Stimulated activated naive CD4-positive, alpha-beta T cell (primary cell): ENCODE measurements at regions not wholly inside any gene's neighbourhood (a gene's known extent, or its start where the extent isn't known, plus 50 kb on each side); places are given as distances from the start of the nearest gene placed in this dataset.
"Not testable (repeated sequence)": the region's sequence is repeated elsewhere in the genome, so short reads cannot be mapped to it uniquely, and the experiment has no call there.

Source experiments
- DNase-seq, 6 experiments: peaks; one replicate each; lab custom pipeline; 2025; lab: John Stamatoyannopoulos, UW

GRCh38 chr9:81361296-81361695, 328.1 kb downstream of the TLE1 start:
- DNase-seq: no peak

GRCh38 chr9:81351166-81351565, 338.2 kb downstream of the TLE1 start:
- DNase-seq: no peak

- no peak for DNase-seq
These were observed 345.0 kb downstream of the TLE1 start for GRCh38 chr9:81344366-81344765.

GRCh38 chr9:81335879-81336421, 353.4 kb downstream of the TLE1 start:
- DNase-seq: no peak

- no peak for DNase-seq
These were observed 367.8 kb downstream of the TLE1 start for GRCh38 chr9:81321551-81321950.

- DNase-seq: no peak
These were observed 368.4 kb downstream of the TLE1 start for GRCh38 chr9:81320909-81321482.

GRCh38 chr9:81318571-81318970, 370.8 kb downstream of the TLE1 start:
- DNase-seq: no peak

GRCh38 chr9:81317939-81318338, 371.4 kb downstream of the TLE1 start:
- DNase-seq: no peak

- DNase-seq: no peak
These were observed 372.1 kb downstream of the TLE1 start for GRCh38 chr9:81317223-81317622.

- DNase-seq: no peak
These were observed 374.9 kb downstream of the TLE1 start for GRCh38 chr9:81314490-81314889.

GRCh38 chr9:81313877-81314276, 375.5 kb downstream of the TLE1 start:
- DNase-seq: no peak

GRCh38 chr9:81312346-81312745, 377.0 kb downstream of the TLE1 start:
- DNase-seq: no peak

- no peak for DNase-seq
These were observed 380.9 kb downstream of the TLE1 start for GRCh38 chr9:81308404-81308803.

- DNase-seq: not testable (repeated sequence)
These were observed 381.6 kb downstream of the TLE1 start for GRCh38 chr9:81307791-81308190.

GRCh38 chr9:81305561-81306182, 383.7 kb downstream of the TLE1 start:
- no peak for DNase-seq

- DNase-seq: no peak
These were observed 385.7 kb downstream of the TLE1 start for GRCh38 chr9:81303658-81304057.

GRCh38 chr9:81293651-81294050, 395.7 kb downstream of the TLE1 start:
- DNase-seq: no peak

- DNase-seq: no peak
These were observed 397.1 kb downstream of the TLE1 start for GRCh38 chr9:81292056-81292805.

GRCh38 chr9:81289622-81290021, 399.7 kb downstream of the TLE1 start:
- no peak for DNase-seq

- DNase-seq: no peak
These were observed 421.3 kb downstream of the TLE1 start for GRCh38 chr9:81268048-81268447.

- DNase-seq: no peak
These were observed 422.7 kb downstream of the TLE1 start for GRCh38 chr9:81266674-81267073.

GRCh38 chr9:81266086-81266485, 423.3 kb downstream of the TLE1 start:
- DNase-seq: no peak

GRCh38 chr9:81264516-81264915, 424.8 kb downstream of the TLE1 start:
- DNase-seq: no peak
